ENCODE measurements at regions not wholly inside any gene's neighbourhood (a gene's known extent, or its start where the extent isn't known, plus 50 kb on each side); places are given as distances from the start of the nearest gene placed in this dataset.

DNA sequence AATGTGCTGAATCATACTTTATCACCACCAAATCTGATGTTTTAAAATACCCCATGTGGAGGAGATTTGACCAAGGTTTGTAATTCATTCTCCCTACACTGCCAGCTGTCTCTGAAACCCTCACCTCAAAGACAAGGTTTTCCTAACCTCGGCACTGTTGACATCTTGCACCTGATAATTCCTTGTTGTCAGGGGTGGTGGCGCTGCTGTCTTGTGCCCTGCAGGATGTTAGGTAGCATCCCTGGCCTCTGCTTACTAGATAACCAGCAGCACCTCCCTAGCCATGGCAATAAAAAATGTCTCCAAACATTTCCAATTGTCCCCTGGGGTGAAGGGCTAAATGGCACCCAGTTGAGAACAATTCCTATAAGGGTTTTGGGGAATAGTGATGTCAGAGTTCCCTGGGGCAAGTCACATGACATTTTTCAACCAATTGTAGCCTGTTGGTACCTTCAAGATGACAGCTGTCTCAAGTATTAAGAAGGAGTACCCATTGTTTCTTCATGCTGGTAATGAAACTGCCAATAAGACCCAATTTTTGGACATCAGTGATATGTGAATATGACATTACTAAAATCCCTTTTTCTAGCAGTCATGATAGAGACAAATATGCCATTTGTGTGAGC is 160.6 kb upstream of the PLCXD3 start:
- no peak for DNase-seq (ENCODE audit: low spot score)

DNA sequence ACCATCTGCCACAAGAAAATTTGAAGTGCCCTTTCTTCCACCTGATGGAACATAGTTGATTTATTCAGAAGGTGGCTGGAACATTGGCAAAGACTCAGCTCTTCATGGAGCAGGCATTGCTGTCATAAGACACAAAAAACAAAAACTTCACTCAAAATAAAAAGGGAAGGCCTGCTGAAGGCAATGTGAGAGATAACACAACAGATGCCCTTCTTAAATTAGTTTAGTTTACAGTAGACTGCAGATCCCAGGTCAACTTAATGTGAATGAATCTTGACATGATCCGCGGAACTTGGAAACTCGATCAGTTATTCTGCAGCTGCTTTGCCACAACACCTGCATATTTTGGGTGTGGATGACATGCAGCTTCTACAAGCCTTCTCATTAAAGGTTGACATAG is 159.8 kb upstream of the PLCXD3 start:
- no peak for DNase-seq (ENCODE audit: low spot score)

DNA sequence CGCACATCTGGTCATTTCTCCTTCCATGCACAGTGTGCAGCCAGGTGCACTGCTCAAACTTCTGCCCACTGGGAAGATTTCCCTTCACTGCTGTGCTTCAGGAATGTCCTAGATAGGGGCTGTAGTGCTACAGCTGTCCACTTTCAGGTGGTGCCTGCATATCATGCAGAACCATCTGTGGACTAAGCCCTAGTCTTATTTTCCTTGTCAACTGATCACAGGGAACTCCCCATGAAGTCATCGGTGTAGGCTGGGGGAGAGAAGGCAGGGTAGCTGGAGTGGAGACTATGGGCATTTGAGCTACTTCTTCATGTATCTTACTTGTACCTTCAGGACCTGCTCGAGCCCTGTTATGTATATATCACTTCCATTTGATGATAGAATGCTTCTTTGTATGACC is 150.9 kb upstream of the PLCXD3 start:
- no peak for DNase-seq (ENCODE audit: low spot score)

DNA sequence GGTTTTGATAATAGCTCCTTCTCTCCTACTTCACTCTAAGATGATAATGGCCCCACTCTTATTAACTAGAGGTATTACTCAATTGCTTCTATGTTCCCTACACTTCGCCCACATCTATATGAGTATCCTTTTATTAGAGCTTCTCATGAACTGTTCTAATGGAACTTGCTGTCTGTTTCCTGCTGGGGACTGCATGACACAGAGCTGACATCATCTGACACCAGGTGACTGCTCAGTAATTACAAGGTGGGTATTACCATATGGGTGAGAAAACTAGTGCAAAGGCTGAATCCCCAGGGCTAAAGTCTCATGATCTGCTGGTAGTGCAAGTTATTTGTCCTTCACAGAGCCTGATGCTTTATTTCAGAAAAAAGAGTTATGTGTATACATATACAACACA is 146.2 kb upstream of the PLCXD3 start:
- no peak for DNase-seq (ENCODE audit: low spot score)

DNA sequence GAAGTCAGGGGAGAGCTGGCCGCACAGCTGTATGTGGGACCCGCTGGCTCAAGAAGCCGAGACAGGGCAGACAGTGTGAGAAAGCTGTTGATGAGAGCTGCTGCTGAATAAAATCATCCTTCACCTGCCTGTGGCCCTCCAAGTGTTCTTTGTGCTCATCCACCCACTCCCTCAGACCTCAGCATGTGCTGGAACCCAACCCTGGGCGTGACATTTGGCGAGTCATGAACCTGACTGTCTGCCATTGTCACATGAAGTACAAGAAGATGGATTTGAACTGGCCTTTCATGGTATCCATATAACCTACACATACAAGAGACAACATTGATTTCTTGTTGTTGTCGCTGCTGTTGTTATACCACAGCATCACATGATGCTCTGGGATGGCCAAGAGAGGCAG is 139.7 kb upstream of the PLCXD3 start:
- no peak for DNase-seq (ENCODE audit: low spot score)

DNA sequence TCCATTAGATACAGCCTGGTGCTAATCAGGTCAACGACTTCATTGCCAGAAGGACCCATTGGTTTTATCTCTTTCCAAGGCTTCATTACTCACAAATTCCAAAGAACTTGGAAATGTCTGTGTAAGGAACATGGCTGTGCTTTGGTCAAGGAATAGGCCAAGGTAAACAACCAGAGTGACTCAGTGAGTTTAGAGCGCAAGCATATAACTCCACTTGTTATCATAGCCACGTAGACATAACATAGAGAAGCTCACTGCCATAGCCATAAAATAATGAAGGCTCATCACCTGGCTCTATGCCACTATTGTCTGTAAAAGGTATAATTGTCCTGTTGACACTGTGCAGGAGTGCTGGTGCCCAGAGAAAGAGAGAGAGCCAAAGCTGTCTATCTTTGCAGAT is 139.3 kb upstream of the PLCXD3 start:
- DNase-seq (ENCODE audit: low spot score), result no peak

DNA sequence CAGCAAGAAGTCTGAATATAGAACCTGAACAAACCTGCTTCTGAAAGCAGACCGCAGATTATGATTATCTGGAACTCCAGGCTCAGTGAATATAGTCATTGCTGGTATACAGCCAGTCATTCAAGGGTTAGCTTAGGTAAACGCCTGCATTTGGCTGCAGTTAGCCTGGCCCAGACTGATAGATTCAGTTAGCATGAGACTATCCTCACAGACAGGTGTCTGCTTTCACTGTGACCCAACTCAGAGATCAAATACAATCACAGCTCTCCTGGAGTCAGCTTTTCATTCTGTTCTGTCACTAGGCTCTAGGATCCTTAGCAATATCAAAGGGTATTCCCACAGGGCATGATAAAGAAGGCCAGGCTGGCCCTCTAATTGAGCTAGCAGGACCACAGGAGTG is 138.6 kb upstream of the PLCXD3 start:
- no peak for DNase-seq (ENCODE audit: low spot score)

DNA sequence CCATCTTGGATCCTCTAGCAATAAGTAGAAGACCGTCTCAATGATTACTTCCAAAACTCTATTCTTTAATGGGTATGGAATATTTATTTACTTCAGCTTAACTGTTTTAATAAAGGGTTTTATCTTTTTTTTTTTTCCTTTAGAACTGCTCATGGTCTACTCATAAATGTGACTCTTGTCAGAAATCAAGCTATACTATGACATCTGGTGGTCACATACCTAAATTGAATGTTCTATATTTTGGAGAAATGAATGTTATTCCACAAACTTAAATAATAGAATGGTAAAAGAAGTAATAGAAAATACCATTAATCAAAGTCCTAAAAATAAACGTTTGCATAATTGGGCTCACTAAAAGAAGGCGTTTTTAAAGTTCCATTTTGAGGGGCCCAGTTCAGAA is 131.2 kb upstream of the PLCXD3 start:
- DNase-seq (ENCODE audit: low spot score), result no peak

DNA sequence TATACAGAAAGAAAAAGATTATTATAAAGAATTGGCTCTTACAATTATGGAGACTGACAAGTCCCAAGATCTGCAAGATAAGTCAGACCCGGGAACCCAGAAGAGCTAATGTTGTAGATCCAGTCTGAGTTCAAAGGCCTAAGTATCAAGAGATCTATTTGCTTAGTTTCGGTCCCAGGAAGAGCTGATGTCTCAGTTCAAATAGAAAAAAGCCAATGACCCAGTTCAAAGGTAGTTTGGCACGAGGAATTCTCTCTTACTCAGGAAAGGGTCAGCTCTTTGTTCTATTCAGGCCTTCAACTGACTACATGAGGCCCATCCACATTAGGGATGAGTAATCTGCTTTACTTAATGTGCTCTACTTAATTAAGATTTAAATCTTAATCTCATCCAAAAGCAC is 128.3 kb upstream of the PLCXD3 start:
- no peak for DNase-seq (ENCODE audit: low spot score)

DNA sequence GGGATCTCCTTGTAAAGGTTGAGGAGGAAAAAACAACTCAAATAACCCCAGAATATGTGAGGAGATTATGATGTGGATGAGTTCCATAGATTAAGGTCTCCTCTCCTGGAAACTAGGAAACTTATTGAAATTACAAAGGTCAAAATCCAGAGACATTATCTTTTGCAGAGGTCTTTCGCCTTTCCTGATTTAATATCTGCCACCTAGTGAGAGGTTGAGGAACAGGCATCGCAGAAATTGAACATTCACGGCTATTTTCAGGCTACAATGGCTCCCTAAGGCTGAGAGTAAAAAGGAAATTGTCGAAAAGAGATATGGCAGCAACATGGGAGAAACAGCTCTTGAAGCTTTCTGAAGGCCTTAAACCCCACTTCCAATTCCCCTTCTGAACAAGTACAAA is 127.5 kb upstream of the PLCXD3 start:
- DNase-seq (ENCODE audit: low spot score), result no peak

DNA sequence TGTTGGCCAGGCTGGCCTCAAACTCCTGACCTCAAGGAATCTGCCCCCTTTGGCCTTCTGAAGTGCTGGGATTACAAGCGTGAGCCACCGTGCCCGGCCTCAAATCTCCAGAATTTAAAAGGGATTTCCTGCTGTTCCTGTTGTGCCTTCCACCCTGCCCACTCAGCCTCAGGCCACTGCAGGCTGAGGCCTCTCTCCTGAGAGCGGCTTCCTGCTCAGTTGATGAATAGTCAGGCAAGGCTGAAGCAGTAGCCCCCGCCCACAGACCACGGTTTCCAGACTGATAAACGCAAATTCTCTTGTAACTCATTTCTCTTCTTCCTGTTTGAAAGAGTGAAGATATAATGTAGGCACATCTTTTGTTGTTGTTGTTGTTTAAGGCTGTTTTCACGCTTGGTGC is 127.0 kb upstream of the PLCXD3 start:
- no peak for DNase-seq (ENCODE audit: low spot score)

DNA sequence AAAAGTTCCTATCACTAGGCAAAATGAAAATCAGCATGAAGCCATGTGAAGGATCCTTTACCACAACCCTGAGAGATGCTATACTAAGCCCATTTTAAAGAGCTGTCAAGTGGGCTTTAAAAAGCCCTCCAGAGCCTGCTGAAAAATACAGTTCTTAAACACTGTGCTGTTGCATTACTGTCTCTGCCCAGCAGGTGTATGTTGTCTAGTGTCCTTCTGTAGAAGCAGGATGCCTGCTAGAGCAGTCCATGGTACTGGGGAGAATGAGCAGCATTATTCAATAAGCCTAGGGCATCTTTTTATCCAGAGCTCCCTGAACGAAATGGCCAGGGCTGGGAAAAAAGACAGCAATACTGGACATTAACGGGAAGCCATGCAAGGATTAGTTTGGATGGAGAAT is 126.2 kb upstream of the PLCXD3 start:
- no peak for DNase-seq (ENCODE audit: low spot score)

DNA sequence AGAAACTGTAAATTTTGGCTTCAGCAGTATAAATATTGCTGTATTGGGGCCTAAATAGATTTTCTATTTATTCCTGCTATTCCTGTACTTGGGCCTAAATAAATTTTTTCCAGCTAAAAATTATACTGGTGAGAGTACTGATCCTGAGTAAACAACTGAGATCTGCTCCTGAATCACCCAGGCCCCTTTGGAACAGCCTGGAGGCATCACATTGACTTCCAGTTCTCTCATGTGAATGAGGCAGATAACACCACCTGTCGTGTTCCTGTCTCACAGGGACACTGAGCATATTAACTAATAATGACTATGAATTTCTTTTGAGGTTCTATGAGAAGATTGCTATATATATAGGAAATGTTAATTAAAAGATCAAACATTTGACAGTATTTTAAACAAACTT is 119.5 kb upstream of the PLCXD3 start:
- peak; percentile 5 for DNase-seq (ENCODE audit: low spot score)

DNA sequence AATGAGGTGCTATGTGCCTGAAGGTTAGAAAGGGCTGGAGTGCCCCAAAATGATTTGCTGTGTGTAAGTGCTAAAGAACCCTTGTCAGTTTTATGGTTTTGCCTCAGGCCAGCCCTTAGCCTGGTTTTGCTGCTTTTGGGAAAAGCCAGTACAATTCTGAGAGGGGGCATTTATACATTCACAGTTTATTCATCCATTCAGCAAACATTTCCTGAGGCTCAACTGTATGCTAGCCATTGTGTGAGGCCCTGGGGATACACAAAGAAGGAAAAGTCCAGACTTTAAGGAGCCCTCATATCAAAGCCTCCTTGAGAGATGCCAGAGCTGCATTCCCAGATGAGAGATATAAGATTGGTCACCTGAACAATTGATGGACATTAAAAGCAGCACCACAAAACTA is 115.2 kb upstream of the PLCXD3 start:
- no peak for DNase-seq (ENCODE audit: low spot score)

DNA sequence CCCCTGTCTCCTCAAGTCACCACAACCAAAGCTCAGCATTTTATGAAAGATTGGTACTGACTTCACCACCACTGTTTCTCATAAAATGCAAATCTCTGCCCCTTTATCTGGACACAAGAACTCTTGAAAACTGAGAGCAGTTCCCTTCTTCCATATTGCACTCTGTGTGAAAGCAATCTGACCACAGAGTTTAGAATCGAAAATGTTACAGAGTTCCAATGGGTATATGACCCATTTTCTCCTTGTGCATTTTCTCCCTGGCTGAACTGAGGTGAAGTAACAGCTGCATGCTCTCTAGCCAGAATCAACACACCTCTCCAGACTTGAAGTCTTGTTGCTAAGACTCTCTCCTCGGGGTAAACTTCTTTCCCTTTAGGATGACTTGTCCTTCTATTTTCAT is 111.0 kb upstream of the PLCXD3 start:
- no peak for DNase-seq (ENCODE audit: low spot score)

DNA sequence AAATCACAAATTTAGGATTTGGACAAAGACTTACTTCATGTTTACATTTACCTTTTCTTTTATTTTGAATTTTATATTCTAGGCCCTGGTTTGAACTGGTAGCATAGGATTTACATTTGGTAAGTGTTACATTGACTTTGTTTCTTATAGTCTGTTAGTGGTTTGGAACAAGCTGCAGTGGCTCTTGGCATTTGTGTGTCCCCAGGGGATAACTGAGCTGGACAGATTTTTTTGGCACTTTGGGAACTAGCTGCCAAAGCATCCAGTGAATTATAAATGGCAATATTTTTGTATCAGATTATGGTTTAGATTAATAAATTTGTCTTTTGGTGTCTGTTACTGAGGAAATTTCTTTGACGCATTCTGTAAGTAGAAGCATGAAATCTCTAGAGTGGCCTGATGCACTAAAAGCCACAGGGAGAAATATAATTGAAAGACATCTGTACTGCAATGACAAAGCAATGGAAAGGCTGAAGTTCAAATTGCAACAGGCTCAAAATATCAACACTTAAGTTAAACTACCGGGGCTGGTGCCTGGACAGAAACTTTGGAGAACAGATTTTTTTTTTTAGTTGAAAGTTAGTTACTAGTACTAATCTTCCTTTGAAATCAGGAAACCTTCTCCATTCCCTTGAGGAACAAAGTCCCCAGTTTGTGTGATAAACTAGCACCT is 107.6 kb upstream of the PLCXD3 start:
- no peak for DNase-seq (ENCODE audit: low spot score)

DNA sequence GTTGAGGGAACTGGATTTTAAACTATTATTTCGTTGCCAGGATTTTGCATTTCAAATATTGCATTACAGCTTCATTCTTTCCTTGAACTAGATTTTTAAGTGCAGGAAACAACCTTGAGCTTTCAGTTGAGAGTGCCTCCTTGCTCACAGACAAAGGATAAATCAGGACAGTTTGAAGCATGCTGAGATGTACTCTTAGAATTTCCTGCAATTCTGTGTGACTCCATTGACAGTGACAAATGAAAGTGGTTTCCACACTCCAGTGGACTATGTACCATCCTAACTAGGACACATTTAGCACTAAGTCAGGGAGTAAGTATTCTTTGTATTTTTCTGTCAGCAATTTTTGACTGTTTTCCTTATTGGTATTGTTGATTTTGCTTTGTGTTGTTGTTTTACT is 100.0 kb upstream of the PLCXD3 start:
- no peak for DNase-seq (ENCODE audit: low spot score)

DNA sequence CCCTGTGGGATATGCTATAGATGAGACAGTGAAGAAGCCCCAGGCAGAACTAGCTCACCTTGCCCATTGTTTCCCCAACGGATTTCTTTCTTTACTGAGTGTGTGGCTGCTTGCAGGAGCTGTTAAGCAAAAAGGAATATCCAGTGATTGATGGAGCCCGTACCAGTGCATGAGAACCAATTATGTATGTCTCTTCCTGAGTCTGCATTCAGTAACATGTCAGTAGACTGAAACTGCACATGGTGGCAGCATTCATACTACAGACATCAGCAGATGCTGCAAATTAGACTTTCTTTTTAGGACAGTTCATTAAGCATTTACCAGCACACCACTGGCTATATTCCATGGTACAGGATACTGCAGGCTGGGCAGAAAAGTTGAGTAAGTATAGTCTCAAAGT is 90.3 kb upstream of the PLCXD3 start:
- no peak for DNase-seq (ENCODE audit: low spot score)

DNA sequence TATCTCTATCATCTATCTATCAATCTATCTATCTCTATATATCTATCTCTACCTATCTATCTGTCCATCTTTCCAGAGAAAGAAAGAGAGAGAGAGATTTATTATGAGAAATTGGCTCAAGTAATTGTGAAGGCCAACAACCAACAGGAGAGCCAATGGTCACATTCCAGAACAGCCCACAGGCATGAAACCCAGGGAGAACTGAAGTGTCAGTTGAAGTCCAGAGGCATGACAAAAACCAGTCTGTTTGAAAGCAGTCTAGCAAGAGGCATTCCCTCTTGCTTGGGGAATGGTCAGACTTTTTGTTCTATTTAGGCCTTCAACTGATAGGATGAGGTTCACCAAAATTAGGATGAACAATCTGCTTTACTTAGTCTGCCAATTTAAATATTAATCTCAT is 87.6 kb upstream of the PLCXD3 start:
- DNase-seq (ENCODE audit: low spot score), result no peak

DNA sequence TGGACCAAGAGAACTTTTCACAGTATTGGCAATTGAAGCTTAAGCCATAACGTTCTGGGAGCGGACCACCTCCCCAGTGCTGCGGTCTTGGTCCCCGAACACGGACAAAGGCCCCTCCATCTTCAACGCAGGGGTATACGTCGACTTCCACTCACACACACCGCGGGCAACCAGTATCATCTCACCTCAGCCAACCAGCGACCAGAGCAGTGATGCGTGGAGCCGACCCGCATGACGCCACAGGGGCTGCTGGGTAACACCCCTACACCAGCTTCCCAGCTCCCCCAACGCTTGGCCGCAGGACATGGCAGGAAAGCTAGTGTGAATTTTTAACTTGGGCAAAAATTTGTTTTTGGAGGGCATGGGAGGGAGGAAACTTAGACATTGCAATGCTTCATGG is 77.3 kb upstream of the PLCXD3 start:
- DNase-seq (ENCODE audit: low spot score), result no peak

DNA sequence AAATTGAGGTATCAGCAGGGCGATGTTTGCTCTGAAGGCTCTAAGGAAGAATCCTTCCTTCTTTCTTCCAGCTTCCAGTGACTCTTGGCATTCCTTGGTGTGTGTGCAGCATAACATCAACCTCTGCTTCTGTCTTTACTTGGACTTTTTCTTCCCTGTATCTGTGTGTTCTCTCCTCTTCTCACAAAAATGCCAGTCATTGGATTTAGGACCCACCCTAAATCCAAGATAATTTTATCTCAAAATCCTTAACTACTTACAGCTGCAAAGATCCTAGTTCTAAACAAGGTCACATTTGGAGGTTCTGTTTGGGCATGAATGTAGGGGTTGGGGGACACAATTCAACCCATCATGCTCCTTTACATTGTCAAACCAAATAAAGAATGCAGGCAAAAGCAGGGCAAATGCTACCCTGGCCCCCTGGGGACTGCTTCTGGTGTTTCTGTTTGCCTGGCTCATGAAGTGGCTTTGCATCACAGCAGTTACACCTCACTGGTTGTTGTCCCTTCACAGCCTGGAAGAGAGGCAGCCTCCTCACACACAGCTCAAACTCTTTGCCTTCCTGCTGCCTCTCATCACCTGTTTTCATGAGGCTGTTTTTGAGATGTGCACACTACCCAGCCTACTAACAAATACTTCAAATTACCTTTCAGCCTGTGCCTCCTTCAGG is 64.8 kb upstream of the PLCXD3 start:
- DNase-seq (ENCODE audit: low spot score), result no peak

DNA sequence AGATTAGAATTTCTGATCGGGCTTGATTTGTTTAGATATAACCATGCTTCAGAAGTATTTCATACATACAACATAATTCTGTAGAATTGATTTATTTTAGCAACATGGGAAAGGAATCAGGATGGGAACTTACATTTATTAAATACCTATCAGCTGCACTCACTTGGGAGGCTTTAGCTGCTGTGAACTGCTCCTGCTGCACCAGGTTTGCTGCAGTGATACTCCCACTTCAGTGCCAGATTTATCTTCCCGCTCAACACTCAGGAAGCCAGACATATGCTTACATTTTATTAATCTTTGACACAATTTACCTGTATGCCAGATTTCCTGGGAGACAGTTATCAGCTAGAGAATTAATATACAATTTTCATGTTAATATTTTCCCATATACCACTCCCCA is 64.0 kb upstream of the PLCXD3 start:
- DNase-seq (ENCODE audit: low spot score), result no peak

All from Ammon's horn (tissue), 1 donor.